HEK293 (cell line): ENCODE measurements at regions not wholly inside any gene's neighbourhood (a gene's known extent, or its start where the extent isn't known, plus 50 kb on each side); places are given as distances from the start of the nearest gene placed in this dataset.

ENCODE experiments used
- CTCF ChIA-PET: fragments of 350-600 bp; formaldehyde crosslinking; extraction: SDS; loops from one replicate; lab custom pipeline; 2021; ENCODE audit warnings: antibody characterized with exemption; lab: Yijun Ruan, JAX
- POLR2A ChIA-PET: fragments of 300-600 bp; formaldehyde crosslinking; extraction: SDS; loops from one replicate; lab custom pipeline; 2020; ENCODE audit warnings: antibody characterized with exemption, inconsistent platforms; lab: Yijun Ruan, JAX
- H3K27ac ChIP-seq: fragments of 200-500 bp; sonication (Bioruptor generic); 2 replicates; pipeline ENCODE4 v1.5.1; 2014; ENCODE audit warnings: low read depth, low read length, control low read depth, inconsistent platforms; ENCODE audit errors: extremely low read depth
- H3K36me3 ChIP-seq, 2 experiments: fragments of 200-500 bp in 1 of 2; sonication (Bioruptor generic) in 1 of 2; 1 replicate in 1 of 2; 2 replicates in 1 of 2; pipeline ENCODE4 v1.5.1; 2014 to 2017; ENCODE audit warnings: inconsistent platforms in 2 of 2, low read length in 2 of 2; ENCODE audit not compliant: control insufficient read depth in 2 of 2, insufficient read depth in 1 of 2
- H3K4me1 ChIP-seq: fragments of 200-500 bp; sonication (Bioruptor generic); 2 replicates; pipeline ENCODE4 v1.5.1; 2014; ENCODE audit warnings: mild to moderate bottlenecking, low read length, inconsistent platforms; ENCODE audit not compliant: control insufficient read depth, insufficient read depth
- H3K4me3 ChIP-seq: 2 replicates; pipeline ENCODE4 v1.5.1; 2011; ENCODE audit warnings: low read depth, mild to moderate bottlenecking, control low read depth, low read length, moderate library complexity
- H3K9me3 ChIP-seq: fragments of 200-500 bp; sonication (Bioruptor generic); 2 replicates; pipeline ENCODE4 v1.5.1; 2014; ENCODE audit warnings: low read depth, low read length, inconsistent platforms; ENCODE audit not compliant: control insufficient read depth, insufficient read depth
- BCL11B ChIP-seq: fragments of 450-650 bp; formaldehyde crosslinking; IDR thresholded peaks from 2 replicates; pipeline ENCODE4 v1.5.1; 2016; ENCODE audit warnings: low read depth, missing biosample characterization, missing genetic modification characterization
- GLI4 ChIP-seq: fragments of 450-650 bp; formaldehyde crosslinking; IDR thresholded peaks from 2 replicates; pipeline ENCODE4 v1.5.1; 2016; ENCODE audit warnings: missing biosample characterization, missing genetic modification characterization
- GLIS1 ChIP-seq: fragments of 450-650 bp; formaldehyde crosslinking; IDR thresholded peaks from 2 replicates; pipeline ENCODE4 v1.5.1; 2016; ENCODE audit warnings: missing biosample characterization, missing genetic modification characterization
- KLF7 ChIP-seq: fragments of 450-650 bp; formaldehyde crosslinking; IDR thresholded peaks from 2 replicates; pipeline ENCODE4 v1.5.1; 2016; ENCODE audit warnings: missing biosample characterization, missing genetic modification characterization, borderline replicate concordance
- SALL2 ChIP-seq: fragments of 450-650 bp; formaldehyde crosslinking; IDR thresholded peaks from 2 replicates; pipeline ENCODE4 v1.5.0; 2017; ENCODE audit warnings: missing biosample characterization, mild to moderate bottlenecking, missing genetic modification characterization, borderline replicate concordance
- SP7 ChIP-seq: fragments of 450-650 bp; formaldehyde crosslinking; IDR thresholded peaks from 2 replicates; pipeline ENCODE4 v1.5.1; 2016; ENCODE audit warnings: missing biosample characterization, missing genetic modification characterization
- TCF7L2 ChIP-seq: IDR thresholded peaks from 2 replicates; pipeline ENCODE4 v1.6.1; 2011; ENCODE audit warnings: low read depth, mild to moderate bottlenecking, inconsistent platforms, low read length, moderate library complexity, borderline replicate concordance
- ZBTB17 ChIP-seq: fragments of 450-650 bp; formaldehyde crosslinking; IDR thresholded peaks from 2 replicates; pipeline ENCODE4 v1.5.1; 2016; ENCODE audit warnings: missing biosample characterization, missing genetic modification characterization
- ZBTB48 ChIP-seq: fragments of 450-650 bp; formaldehyde crosslinking; IDR thresholded peaks from 2 replicates; pipeline ENCODE4 v1.5.1; 2016; ENCODE audit warnings: missing biosample characterization, missing genetic modification characterization
- ZNF350 ChIP-seq: fragments of 450-650 bp; formaldehyde crosslinking; IDR thresholded peaks from 2 replicates; pipeline ENCODE4 v1.5.0; 2017; ENCODE audit warnings: missing biosample characterization, mild to moderate bottlenecking, missing genetic modification characterization
- ZNF426 ChIP-seq: fragments of 450-650 bp; formaldehyde crosslinking; IDR thresholded peaks from 2 replicates; pipeline ENCODE4 v1.5.1; 2017; ENCODE audit warnings: missing biosample characterization, missing genetic modification characterization, mild to moderate bottlenecking, inconsistent platforms, moderate library complexity
- ZNF473 ChIP-seq: fragments of 450-650 bp; formaldehyde crosslinking; IDR thresholded peaks from 2 replicates; pipeline ENCODE4 v1.5.1; 2017; ENCODE audit warnings: missing biosample characterization, missing genetic modification characterization
- ZNF521 ChIP-seq: fragments of 450-650 bp; formaldehyde crosslinking; IDR thresholded peaks from 2 replicates; pipeline ENCODE4 v1.5.1; 2017; ENCODE audit warnings: missing biosample characterization, mild to moderate bottlenecking, missing genetic modification characterization
- ZNF548 ChIP-seq: fragments of 450-650 bp; formaldehyde crosslinking; IDR thresholded peaks from 2 replicates; pipeline ENCODE4 v1.5.1; 2016; ENCODE audit warnings: missing biosample characterization, missing genetic modification characterization
- ZNF621 ChIP-seq: fragments of 450-650 bp; formaldehyde crosslinking; IDR thresholded peaks from 2 replicates; pipeline ENCODE4 v1.5.1; 2017; ENCODE audit warnings: missing biosample characterization, missing genetic modification characterization
- ZNF624 ChIP-seq: fragments of 450-650 bp; formaldehyde crosslinking; IDR thresholded peaks from 2 replicates; pipeline ENCODE4 v1.5.1; 2017; ENCODE audit warnings: missing biosample characterization, missing genetic modification characterization
- ZNF701 ChIP-seq: fragments of 450-650 bp; formaldehyde crosslinking; IDR thresholded peaks from 2 replicates; pipeline ENCODE4 v1.5.1; 2016; ENCODE audit warnings: missing biosample characterization, missing genetic modification characterization
- ZNF707 ChIP-seq: fragments of 450-650 bp; formaldehyde crosslinking; IDR thresholded peaks from 2 replicates; pipeline ENCODE4 v1.5.1; 2016; ENCODE audit warnings: missing biosample characterization, missing genetic modification characterization
- ZNF843 ChIP-seq: fragments of 450-650 bp; formaldehyde crosslinking; IDR thresholded peaks from 2 replicates; pipeline ENCODE4 v1.5.1; 2016; ENCODE audit warnings: missing biosample characterization, missing genetic modification characterization
- TF ChIP-seq, protein P1 (sequence below): fragments of 450-650 bp; formaldehyde crosslinking; conservative IDR thresholded peaks from 2 replicates; pipeline ENCODE4 v1.5.1; 2016; ENCODE audit warnings: low read depth, missing biosample characterization, missing genetic modification characterization
- TF ChIP-seq, protein P2 (sequence below): fragments of 450-650 bp; formaldehyde crosslinking; IDR thresholded peaks from 2 replicates; pipeline ENCODE4 v1.5.1; 2017; ENCODE audit warnings: missing biosample characterization, missing genetic modification characterization
- TF ChIP-seq, protein P3 (sequence below): sonication (generic); formaldehyde crosslinking; IDR thresholded peaks from 2 replicates; pipeline ENCODE4 v1.8.1; 2022; ENCODE audit warnings: mild to moderate bottlenecking, moderate library complexity, missing genetic modification reagents
- TF ChIP-seq, protein P4 (sequence below): fragments of 450-650 bp; formaldehyde crosslinking; IDR thresholded peaks from 2 replicates; pipeline ENCODE4 v1.5.1; 2016; ENCODE audit warnings: missing biosample characterization, missing genetic modification characterization
- TF ChIP-seq, protein P5 (sequence below): fragments of 450-650 bp; formaldehyde crosslinking; IDR thresholded peaks from 2 replicates; pipeline ENCODE4 v1.5.1; 2016; ENCODE audit warnings: missing biosample characterization, missing genetic modification characterization

DNA sequence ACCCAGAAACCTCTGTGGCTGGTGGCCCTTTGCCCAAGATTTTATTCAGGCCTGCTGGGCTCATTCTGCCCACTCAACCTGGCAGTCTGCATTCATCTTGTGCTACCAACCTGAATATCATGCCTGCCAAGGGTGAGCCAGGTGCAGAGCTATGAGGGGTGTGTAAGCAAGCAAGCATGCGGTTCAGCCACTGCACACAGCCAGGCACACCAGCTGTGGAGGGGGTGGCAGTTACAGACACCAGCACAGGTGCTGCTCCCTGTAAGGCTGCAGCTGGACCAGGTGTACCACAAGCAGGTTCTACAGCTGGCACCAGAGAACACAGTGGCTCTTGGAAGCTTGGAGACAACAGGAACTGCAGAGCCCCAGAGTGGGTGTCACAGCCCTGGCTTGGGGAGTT, 633.2 kb downstream of the FBXO15 start (continued):
- TF ChIP-seq ZNF624 (tag by site-specific recombination): no peak
- TF ChIP-seq, protein P1, sequence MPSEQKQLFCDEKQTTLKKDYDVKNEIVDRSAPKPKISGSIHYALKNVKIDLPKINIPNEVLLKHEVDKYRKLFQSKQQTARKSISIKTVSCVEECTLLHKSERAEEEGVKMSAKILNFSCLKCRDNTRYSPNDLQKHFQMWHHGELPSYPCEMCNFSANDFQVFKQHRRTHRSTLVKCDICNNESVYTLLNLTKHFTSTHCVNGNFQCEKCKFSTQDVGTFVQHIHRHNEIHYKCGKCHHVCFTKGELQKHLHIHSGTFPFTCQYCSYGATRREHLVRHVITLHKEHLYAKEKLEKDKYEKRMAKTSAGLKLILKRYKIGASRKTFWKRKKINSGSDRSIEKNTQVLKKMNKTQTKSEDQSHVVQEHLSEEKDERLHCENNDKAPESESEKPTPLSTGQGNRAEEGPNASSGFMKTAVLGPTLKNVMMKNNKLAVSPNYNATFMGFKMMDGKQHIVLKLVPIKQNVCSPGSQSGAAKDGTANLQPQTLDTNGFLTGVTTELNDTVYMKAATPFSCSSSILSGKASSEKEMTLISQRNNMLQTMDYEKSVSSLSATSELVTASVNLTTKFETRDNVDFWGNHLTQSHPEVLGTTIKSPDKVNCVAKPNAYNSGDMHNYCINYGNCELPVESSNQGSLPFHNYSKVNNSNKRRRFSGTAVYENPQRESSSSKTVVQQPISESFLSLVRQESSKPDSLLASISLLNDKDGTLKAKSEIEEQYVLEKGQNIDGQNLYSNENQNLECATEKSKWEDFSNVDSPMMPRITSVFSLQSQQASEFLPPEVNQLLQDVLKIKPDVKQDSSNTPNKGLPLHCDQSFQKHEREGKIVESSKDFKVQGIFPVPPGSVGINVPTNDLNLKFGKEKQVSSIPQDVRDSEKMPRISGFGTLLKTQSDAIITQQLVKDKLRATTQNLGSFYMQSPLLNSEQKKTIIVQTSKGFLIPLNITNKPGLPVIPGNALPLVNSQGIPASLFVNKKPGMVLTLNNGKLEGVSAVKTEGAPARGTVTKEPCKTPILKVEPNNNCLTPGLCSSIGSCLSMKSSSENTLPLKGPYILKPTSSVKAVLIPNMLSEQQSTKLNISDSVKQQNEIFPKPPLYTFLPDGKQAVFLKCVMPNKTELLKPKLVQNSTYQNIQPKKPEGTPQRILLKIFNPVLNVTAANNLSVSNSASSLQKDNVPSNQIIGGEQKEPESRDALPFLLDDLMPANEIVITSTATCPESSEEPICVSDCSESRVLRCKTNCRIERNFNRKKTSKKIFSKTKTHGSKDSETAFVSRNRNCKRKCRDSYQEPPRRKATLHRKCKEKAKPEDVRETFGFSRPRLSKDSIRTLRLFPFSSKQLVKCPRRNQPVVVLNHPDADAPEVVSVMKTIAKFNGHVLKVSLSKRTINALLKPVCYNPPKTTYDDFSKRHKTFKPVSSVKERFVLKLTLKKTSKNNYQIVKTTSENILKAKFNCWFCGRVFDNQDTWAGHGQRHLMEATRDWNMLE (tag by site-specific recombination): no peak
- TF ChIP-seq, protein P2, sequence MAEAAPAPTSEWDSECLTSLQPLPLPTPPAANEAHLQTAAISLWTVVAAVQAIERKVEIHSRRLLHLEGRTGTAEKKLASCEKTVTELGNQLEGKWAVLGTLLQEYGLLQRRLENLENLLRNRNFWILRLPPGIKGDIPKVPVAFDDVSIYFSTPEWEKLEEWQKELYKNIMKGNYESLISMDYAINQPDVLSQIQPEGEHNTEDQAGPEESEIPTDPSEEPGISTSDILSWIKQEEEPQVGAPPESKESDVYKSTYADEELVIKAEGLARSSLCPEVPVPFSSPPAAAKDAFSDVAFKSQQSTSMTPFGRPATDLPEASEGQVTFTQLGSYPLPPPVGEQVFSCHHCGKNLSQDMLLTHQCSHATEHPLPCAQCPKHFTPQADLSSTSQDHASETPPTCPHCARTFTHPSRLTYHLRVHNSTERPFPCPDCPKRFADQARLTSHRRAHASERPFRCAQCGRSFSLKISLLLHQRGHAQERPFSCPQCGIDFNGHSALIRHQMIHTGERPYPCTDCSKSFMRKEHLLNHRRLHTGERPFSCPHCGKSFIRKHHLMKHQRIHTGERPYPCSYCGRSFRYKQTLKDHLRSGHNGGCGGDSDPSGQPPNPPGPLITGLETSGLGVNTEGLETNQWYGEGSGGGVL (tag by site-specific recombination): no peak
- TF ChIP-seq BCL11B: no peak
- TF ChIP-seq, protein P3, sequence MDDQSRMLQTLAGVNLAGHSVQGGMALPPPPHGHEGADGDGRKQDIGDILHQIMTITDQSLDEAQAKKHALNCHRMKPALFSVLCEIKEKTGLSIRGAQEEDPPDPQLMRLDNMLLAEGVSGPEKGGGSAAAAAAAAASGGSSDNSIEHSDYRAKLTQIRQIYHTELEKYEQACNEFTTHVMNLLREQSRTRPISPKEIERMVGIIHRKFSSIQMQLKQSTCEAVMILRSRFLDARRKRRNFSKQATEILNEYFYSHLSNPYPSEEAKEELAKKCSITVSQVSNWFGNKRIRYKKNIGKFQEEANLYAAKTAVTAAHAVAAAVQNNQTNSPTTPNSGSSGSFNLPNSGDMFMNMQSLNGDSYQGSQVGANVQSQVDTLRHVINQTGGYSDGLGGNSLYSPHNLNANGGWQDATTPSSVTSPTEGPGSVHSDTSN: no peak
- TF ChIP-seq ZNF621 (tag by site-specific recombination): no peak
- no peak for TF ChIP-seq ZNF548 (tag by site-specific recombination)
- TF ChIP-seq, all 188 proteins: peak for 0

DNA sequence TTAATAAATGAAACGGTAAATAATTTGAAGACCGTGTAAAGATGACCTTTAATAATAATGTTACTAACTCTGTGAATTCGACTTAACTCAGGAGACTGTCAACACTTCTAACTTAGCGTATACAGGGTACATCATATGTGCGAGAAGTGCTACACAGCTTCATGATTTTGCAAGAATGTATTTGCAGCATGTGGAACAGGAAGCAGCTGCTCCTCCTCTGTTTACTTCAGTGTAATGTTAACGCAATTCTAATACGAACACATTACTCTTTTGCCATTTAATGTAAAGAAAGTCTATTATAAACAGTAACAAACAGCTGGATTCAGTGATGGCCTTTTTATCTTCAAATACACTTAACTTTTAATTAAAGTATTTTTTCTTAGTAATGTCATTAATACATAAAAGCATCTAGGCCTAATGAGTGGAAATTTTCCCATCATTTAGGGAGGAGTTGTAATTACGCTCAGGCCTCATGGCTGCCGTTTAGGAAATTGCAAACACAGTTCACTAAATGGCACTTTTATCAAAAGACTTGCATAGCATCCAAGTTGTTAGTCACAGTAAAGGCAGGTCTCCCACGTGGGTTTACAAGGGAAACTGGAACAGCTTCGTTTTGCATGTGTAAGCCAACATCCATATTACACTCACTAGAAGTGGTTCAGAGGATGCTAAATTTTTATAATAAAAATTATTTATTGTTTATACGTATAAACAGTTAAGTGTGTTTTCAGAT, 635.7 kb downstream of the FBXO15 start:
- TF ChIP-seq ZNF707 (tag by site-specific recombination) (no peak), ZBTB48 (tag by site-specific recombination) (no peak), ZNF426 (tag by site-specific recombination) (no peak), SALL2 (no peak)
- ChIA-PET POLR2A (no interaction called here), CTCF (no interaction called here)
- Histone ChIP-seq H3K9me3 (no peaks in the 10 kb centered on the region), H3K4me3 (no peak overlapping the region), H3K4me1 (no peaks in the 10 kb centered on the region), H3K27ac (no peak overlapping the region), H3K36me3 (no peaks in the 10 kb centered on the region)

DNA sequence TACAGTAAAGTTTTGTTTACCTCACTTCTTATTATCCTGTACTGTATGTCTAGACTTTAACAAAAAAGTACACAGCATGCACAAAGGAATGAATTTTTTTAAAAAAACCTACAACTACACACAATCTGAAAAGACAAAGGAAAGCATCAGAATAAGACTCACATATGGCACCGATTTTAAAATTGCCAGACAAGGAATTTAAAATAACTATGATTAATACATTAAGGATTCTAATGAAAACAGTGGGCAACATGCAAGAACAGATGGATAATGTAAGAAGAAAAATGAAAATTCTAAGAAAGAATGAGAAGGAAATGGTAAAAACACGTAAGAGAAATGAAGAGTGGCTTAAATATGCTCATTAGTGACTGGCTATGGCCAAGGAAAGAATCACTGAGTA, 638.2 kb downstream of the FBXO15 start:
- no peaks in the 10 kb centered on the region for H3K36me3 ChIP-seq
- POLR2A ChIA-PET: no interaction called here
- no peak overlapping the region for H3K27ac ChIP-seq
- H3K4me1 ChIP-seq: no peaks in the 10 kb centered on the region
- H3K9me3 ChIP-seq: no peaks in the 10 kb centered on the region
- CTCF ChIA-PET: no interaction called here
- H3K4me3 ChIP-seq: no peak overlapping the region
- TF ChIP-seq SP7 (tag by site-specific recombination) (no peak), ZNF426 (tag by site-specific recombination) (no peak), GLI4 (tag by site-specific recombination) (no peak), ZNF843 (no peak), TCF7L2 (no peak), ZNF473 (tag by site-specific recombination) (no peak), GLIS1 (tag by site-specific recombination) (no peak), ZNF521 (tag by site-specific recombination) (no peak), KLF7 (no peak), ZBTB17 (tag by site-specific recombination) (no peak), ZNF350 (tag by site-specific recombination) (no peak), ZNF701 (tag by site-specific recombination) (no peak)
- TF ChIP-seq, protein P4, sequence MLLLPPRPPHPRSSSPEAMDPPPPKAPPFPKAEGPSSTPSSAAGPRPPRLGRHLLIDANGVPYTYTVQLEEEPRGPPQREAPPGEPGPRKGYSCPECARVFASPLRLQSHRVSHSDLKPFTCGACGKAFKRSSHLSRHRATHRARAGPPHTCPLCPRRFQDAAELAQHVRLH (tag by site-specific recombination): no peak
- TF ChIP-seq, protein P5, sequence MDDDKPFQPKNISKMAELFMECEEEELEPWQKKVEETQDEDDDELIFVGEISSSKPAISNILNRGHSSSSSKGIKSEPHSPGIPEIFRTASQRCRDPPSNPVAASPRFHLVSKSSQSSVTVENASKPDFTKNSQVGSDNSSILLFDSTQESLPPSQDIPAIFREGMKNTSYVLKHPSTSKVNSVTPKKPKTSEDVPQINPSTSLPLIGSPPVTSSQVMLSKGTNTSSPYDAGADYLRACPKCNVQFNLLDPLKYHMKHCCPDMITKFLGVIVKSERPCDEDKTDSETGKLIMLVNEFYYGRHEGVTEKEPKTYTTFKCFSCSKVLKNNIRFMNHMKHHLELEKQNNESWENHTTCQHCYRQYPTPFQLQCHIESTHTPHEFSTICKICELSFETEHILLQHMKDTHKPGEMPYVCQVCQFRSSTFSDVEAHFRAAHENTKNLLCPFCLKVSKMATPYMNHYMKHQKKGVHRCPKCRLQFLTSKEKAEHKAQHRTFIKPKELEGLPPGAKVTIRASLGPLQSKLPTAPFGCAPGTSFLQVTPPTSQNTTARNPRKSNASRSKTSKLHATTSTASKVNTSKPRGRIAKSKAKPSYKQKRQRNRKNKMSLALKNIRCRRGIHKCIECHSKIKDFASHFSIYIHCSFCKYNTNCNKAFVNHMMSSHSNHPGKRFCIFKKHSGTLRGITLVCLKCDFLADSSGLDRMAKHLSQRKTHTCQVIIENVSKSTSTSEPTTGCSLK (tag by site-specific recombination): no peak
